SK-N-SH (cell line): ENCODE measurements at regions not wholly inside any gene's neighbourhood (a gene's known extent, or its start where the extent isn't known, plus 50 kb on each side); places are given as distances from the start of the nearest gene placed in this dataset.

ENCODE experiments used
- EP300 ChIP-seq, 2 experiments: IDR thresholded peaks; 2 replicates each; pipeline versions ENCODE4 v1.4.0 to v1.6.1; 2012; ENCODE audit warnings: borderline replicate concordance in 1 of 2, low read depth in 1 of 2, low read length in 1 of 2
- REST ChIP-seq: IDR thresholded peaks from 2 replicates; pipeline ENCODE4 v1.6.1; 2012; ENCODE audit warnings: mild to moderate bottlenecking, low read depth, low read length, moderate library complexity
- TF ChIP-seq, protein P1 (sequence below): fragments of 200-600 bp; sonication (generic); IDR thresholded peaks from 2 replicates; pipeline ENCODE4 v1.6.1; 2017; ENCODE audit warnings: antibody characterized with exemption, mild to moderate bottlenecking, moderate library complexity

GRCh38 chr1:193372553-193372952 is 186.1 kb upstream of the B3GALT2 start:
- TF ChIP-seq, protein P1, sequence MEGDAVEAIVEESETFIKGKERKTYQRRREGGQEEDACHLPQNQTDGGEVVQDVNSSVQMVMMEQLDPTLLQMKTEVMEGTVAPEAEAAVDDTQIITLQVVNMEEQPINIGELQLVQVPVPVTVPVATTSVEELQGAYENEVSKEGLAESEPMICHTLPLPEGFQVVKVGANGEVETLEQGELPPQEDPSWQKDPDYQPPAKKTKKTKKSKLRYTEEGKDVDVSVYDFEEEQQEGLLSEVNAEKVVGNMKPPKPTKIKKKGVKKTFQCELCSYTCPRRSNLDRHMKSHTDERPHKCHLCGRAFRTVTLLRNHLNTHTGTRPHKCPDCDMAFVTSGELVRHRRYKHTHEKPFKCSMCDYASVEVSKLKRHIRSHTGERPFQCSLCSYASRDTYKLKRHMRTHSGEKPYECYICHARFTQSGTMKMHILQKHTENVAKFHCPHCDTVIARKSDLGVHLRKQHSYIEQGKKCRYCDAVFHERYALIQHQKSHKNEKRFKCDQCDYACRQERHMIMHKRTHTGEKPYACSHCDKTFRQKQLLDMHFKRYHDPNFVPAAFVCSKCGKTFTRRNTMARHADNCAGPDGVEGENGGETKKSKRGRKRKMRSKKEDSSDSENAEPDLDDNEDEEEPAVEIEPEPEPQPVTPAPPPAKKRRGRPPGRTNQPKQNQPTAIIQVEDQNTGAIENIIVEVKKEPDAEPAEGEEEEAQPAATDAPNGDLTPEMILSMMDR = no peak
- no peak for TF ChIP-seq REST
- TF ChIP-seq EP300 (IDR thresholded peaks at IDR 0.05; ENCODE audit: borderline replicate concordance in 1 of 2, low read depth in 1 of 2, low read length in 1 of 2) = no peak
